Thyroid gland (tissue), 4 donors: ENCODE measurements at regions not wholly inside any gene's neighbourhood (a gene's known extent, or its start where the extent isn't known, plus 50 kb on each side); places are given as distances from the start of the nearest gene placed in this dataset.

Experiments
- CTCF ChIP-seq, 6 experiments: fragments of 200-600 bp in 3 of 6; fragments of 450-650 bp in 3 of 6; sonication (generic) in 3 of 6; IDR thresholded peaks; one replicate each; pipeline ENCODE4 v1.5.1; 2016 to 2019; ENCODE audit warnings: antibody characterized with exemption in 6 of 6, mild to moderate bottlenecking in 2 of 6, inconsistent platforms in 1 of 6, moderate library complexity in 1 of 6
- POLR2A ChIP-seq, 2 donors: fragments of 450-650 bp; IDR thresholded peaks; one replicate each; pipeline ENCODE4 v1.6.1; 2017; ENCODE audit warnings: antibody characterized with exemption in 2 of 2, mild to moderate bottlenecking in 2 of 2, moderate library complexity in 1 of 2

GRCh38 chr2:157174321-157174720, 83.2 kb upstream of the GALNT5 start:
- TF ChIP-seq CTCF (IDR thresholded peaks at IDR 0.05) (no peak), POLR2A (IDR thresholded peaks at IDR 0.05) (no peak)
